Neural progenitor cell (in vitro differentiated cells): ENCODE measurements at regions not wholly inside any gene's neighbourhood (a gene's known extent, or its start where the extent isn't known, plus 50 kb on each side); places are given as distances from the start of the nearest gene placed in this dataset.

Source experiments
- EZH2 ChIP-seq: fragments of 200-600 bp; sonication (generic); IDR thresholded peaks from 2 replicates; pipeline ENCODE4 v1.6.1; 2017; ENCODE audit warnings: antibody characterized with exemption, mild to moderate bottlenecking, moderate library complexity
- EZH2phosphoT487 ChIP-seq: fragments of 200-600 bp; sonication (generic); IDR thresholded peaks from 2 replicates; pipeline ENCODE4 v1.6.1; 2017; ENCODE audit warnings: antibody characterized with exemption
- TF ChIP-seq, protein P1 (sequence below): fragments of 200-600 bp; sonication (generic); IDR thresholded peaks from 2 replicates; pipeline ENCODE4 v1.5.1; 2017; ENCODE audit warnings: antibody characterized with exemption, mild to moderate bottlenecking

- TF ChIP-seq EZH2 (no peak), EZH2phosphoT487 (no peak)
- TF ChIP-seq, protein P1, sequence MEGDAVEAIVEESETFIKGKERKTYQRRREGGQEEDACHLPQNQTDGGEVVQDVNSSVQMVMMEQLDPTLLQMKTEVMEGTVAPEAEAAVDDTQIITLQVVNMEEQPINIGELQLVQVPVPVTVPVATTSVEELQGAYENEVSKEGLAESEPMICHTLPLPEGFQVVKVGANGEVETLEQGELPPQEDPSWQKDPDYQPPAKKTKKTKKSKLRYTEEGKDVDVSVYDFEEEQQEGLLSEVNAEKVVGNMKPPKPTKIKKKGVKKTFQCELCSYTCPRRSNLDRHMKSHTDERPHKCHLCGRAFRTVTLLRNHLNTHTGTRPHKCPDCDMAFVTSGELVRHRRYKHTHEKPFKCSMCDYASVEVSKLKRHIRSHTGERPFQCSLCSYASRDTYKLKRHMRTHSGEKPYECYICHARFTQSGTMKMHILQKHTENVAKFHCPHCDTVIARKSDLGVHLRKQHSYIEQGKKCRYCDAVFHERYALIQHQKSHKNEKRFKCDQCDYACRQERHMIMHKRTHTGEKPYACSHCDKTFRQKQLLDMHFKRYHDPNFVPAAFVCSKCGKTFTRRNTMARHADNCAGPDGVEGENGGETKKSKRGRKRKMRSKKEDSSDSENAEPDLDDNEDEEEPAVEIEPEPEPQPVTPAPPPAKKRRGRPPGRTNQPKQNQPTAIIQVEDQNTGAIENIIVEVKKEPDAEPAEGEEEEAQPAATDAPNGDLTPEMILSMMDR = no peak
These were observed 264.0 kb upstream of the HMGA2 start for GRCh38 chr12:65560286-65560685.
